WTC11 (cell line): ENCODE measurements at regions not wholly inside any gene's neighbourhood (a gene's known extent, or its start where the extent isn't known, plus 50 kb on each side); places are given as distances from the start of the nearest gene placed in this dataset.

Source experiments
- ATAC-seq: fragments of 200-7000 bp; cut with Tn5 transposase; 2 replicates; pipeline ENCODE4 v1.10.0; 2021; ENCODE audit warnings: mild to moderate bottlenecking, moderate library complexity
- CTCF ChIA-PET: fragments of 300-600 bp; sonication (Branson Sonifier 250); formaldehyde crosslinking; loops from one replicate; lab custom pipeline; 2021; ENCODE audit warnings: antibody characterized with exemption; lab: Charles Lee
- POLR2A ChIA-PET: fragments of 350-600 bp; sonication (Branson Sonifier 250); formaldehyde crosslinking; loops from one replicate; lab custom pipeline; 2021; ENCODE audit warnings: antibody characterized with exemption; lab: Charles Lee
- DNase-seq: peaks from one replicate; pipeline ENCODE4 v3.0.0; 2021; ENCODE audit warnings: low spot score
- H3K27ac Mint-ChIP-seq: 2 replicates; pipeline ENCODE4 v1.8.0; 2021; ENCODE audit warnings: mixed read lengths
- H3K27me3 Mint-ChIP-seq: 2 replicates; pipeline ENCODE4 v1.8.0; 2021; ENCODE audit warnings: low read depth, mild to moderate bottlenecking, moderate library complexity, mixed read lengths
- H3K36me3 Mint-ChIP-seq: 2 replicates; pipeline ENCODE4 v1.8.0; 2021; ENCODE audit warnings: mixed read lengths
- H3K4me1 Mint-ChIP-seq: 2 replicates; pipeline ENCODE4 v1.8.0; 2022; ENCODE audit warnings: mixed read lengths
- H3K4me3 Mint-ChIP-seq: 2 replicates; pipeline ENCODE4 v1.8.0; 2021; ENCODE audit warnings: mild to moderate bottlenecking, moderate library complexity, mixed read lengths
- H3K9me3 Mint-ChIP-seq: 2 replicates; pipeline ENCODE4 v1.8.0; 2021; ENCODE audit warnings: mixed read lengths
- EMX1 ChIP-seq: fragments of 250-450 bp; sonication (Bioruptor Pico); IDR thresholded peaks from 2 replicates; pipeline ENCODE4 v1.8.0; 2021; ENCODE audit warnings: mild to moderate bottlenecking
- FOXJ3 ChIP-seq: sonication (generic); formaldehyde crosslinking; IDR thresholded peaks from 2 replicates; pipeline ENCODE4 v1.9.0; 2021; ENCODE audit warnings: missing genetic modification reagents, mild to moderate bottlenecking, borderline replicate concordance
- HMGA2 ChIP-seq: fragments of 250-450 bp; sonication (Bioruptor Pico); IDR thresholded peaks from 2 replicates; pipeline ENCODE4 v1.4.0; 2021; ENCODE audit warnings: mild to moderate bottlenecking, moderate library complexity
- MYBL2 ChIP-seq: sonication (generic); formaldehyde crosslinking; IDR thresholded peaks from 2 replicates; pipeline ENCODE4 v1.8.1; 2023; ENCODE audit warnings: mild to moderate bottlenecking, moderate library complexity, missing genetic modification reagents
- NFE2L1 ChIP-seq: sonication (generic); formaldehyde crosslinking; IDR thresholded peaks from 2 replicates; pipeline ENCODE4 v1.8.1; 2023; ENCODE audit warnings: missing genetic modification reagents
- RORB ChIP-seq: fragments of 250-450 bp; sonication (Bioruptor Pico); IDR thresholded peaks from 2 replicates; pipeline ENCODE4 v1.9.0; 2021; ENCODE audit warnings: mild to moderate bottlenecking
- SMAD4 ChIP-seq: sonication (generic); formaldehyde crosslinking; IDR thresholded peaks from 2 replicates; pipeline ENCODE4 v1.8.0; 2022; ENCODE audit warnings: mild to moderate bottlenecking, missing genetic modification reagents
- ZNF121 ChIP-seq: sonication (generic); formaldehyde crosslinking; IDR thresholded peaks from 2 replicates; pipeline ENCODE4 v1.8.0; 2023; ENCODE audit warnings: missing genetic modification reagents
- ZNF138 ChIP-seq: sonication (generic); formaldehyde crosslinking; conservative IDR thresholded peaks from 2 replicates; pipeline ENCODE4 v1.8.1; 2022; ENCODE audit warnings: mild to moderate bottlenecking, moderate library complexity, missing genetic modification reagents
- ZNF396 ChIP-seq: fragments of 250-450 bp; sonication (Bioruptor Pico); IDR thresholded peaks from 2 replicates; pipeline ENCODE4 v1.8.0; 2021; ENCODE audit warnings: mild to moderate bottlenecking, moderate library complexity, borderline replicate concordance
- ZNF416 ChIP-seq: fragments of 250-450 bp; sonication (Bioruptor Pico); IDR thresholded peaks from 2 replicates; pipeline ENCODE4 v1.9.0; 2021; ENCODE audit warnings: mild to moderate bottlenecking, inconsistent platforms
- ZNF671 ChIP-seq: fragments of 250-450 bp; sonication (Bioruptor Pico); IDR thresholded peaks from 2 replicates; pipeline ENCODE4 v1.8.0; 2021; ENCODE audit warnings: mild to moderate bottlenecking
- TF ChIP-seq, protein P1 (sequence below): sonication (generic); formaldehyde crosslinking; IDR thresholded peaks from 2 replicates; pipeline ENCODE4 v1.8.1; 2023; ENCODE audit warnings: mild to moderate bottlenecking, missing genetic modification reagents, borderline replicate concordance
- TF ChIP-seq, protein P2 (sequence below): sonication (generic); formaldehyde crosslinking; IDR thresholded peaks from 2 replicates; pipeline ENCODE4 v1.8.1; 2023; ENCODE audit warnings: mild to moderate bottlenecking, missing genetic modification reagents, moderate library complexity
- TF ChIP-seq, protein P3 (sequence below): sonication (generic); formaldehyde crosslinking; IDR thresholded peaks from 2 replicates; pipeline ENCODE4 v1.8.0; 2023; ENCODE audit warnings: mild to moderate bottlenecking, missing genetic modification reagents
- TF ChIP-seq, protein P4 (sequence below): sonication (generic); formaldehyde crosslinking; IDR thresholded peaks from 2 replicates; pipeline ENCODE4 v1.8.0; 2022; ENCODE audit warnings: missing genetic modification reagents
- TF ChIP-seq, protein P5 (sequence below): sonication (generic); formaldehyde crosslinking; IDR thresholded peaks from 2 replicates; pipeline ENCODE4 v1.8.1; 2022; ENCODE audit warnings: low read depth, missing genetic modification reagents, borderline replicate concordance
- TF ChIP-seq, protein P6 (sequence below): sonication (generic); formaldehyde crosslinking; conservative IDR thresholded peaks from 2 replicates; pipeline ENCODE4 v1.8.1; 2022; ENCODE audit warnings: mild to moderate bottlenecking, missing genetic modification reagents
- TF ChIP-seq, protein P7 (sequence below): sonication (generic); formaldehyde crosslinking; IDR thresholded peaks from 2 replicates; pipeline ENCODE4 v1.8.1; 2022; ENCODE audit warnings: mild to moderate bottlenecking, moderate library complexity, missing genetic modification reagents
- TF ChIP-seq, protein P8 (sequence below): fragments of 200-600 bp; IDR thresholded peaks from 2 replicates; pipeline ENCODE4 v1.8.0; 2022; ENCODE audit warnings: antibody characterized with exemption

DNA sequence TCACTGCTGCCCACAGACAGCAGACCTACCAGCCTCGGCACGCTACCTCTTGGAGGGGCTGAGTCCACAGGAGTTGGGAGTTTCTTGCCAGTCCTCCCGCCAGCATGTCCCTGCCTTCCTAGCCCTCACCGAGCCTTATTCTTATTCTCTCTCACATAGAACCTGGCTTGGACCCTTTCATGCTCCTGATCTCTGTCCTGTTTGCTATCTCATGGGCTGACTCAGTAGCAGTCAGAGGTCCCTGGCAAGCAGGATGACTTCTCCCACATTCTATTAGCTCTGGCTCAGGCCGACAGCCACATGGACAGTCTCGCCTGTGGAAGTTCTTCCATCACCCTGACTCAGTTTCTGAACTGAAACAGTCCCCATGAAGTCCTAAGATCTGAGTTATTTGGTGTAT lies 79.5 kb upstream of the ADRA1D start:
- no peak overlapping the region for H3K4me3 Mint-ChIP-seq
- ChIA-PET CTCF (interaction anchor here (1.4 kb wide), 1 partner anchor 240 kb away, joined by 4 read pairs; no protein-coding TSS in a partner anchor), POLR2A (no interaction called here)
- no peaks in the 10 kb centered on the region; the same call in 1 of the 2 replicates for H3K27me3 Mint-ChIP-seq
- no peak overlapping the region for H3K27ac Mint-ChIP-seq
- no peaks in the 10 kb centered on the region for H3K36me3 Mint-ChIP-seq
- H3K9me3 Mint-ChIP-seq: peaks cover 9% of the 10 kb centered on the region
- ATAC-seq (no peak), DNase-seq (no peak)
- no peaks in the 10 kb centered on the region for H3K4me1 Mint-ChIP-seq
- TF ChIP-seq ZNF396 (CRISPR knock-in tag) (no peak), ZNF416 (CRISPR knock-in tag) (no peak), ZNF121 (no peak), ZNF138 (CRISPR knock-in tag) (no peak), NFE2L1 (CRISPR knock-in tag) (no peak), RORB (CRISPR knock-in tag) (no peak), EMX1 (CRISPR knock-in tag) (no peak), ZNF671 (CRISPR knock-in tag) (no peak), HMGA2 (CRISPR knock-in tag) (no peak), SMAD4 (CRISPR knock-in tag) (no peak), MYBL2 (no peak), FOXJ3 (CRISPR knock-in tag) (no peak)
- TF ChIP-seq, protein P1, sequence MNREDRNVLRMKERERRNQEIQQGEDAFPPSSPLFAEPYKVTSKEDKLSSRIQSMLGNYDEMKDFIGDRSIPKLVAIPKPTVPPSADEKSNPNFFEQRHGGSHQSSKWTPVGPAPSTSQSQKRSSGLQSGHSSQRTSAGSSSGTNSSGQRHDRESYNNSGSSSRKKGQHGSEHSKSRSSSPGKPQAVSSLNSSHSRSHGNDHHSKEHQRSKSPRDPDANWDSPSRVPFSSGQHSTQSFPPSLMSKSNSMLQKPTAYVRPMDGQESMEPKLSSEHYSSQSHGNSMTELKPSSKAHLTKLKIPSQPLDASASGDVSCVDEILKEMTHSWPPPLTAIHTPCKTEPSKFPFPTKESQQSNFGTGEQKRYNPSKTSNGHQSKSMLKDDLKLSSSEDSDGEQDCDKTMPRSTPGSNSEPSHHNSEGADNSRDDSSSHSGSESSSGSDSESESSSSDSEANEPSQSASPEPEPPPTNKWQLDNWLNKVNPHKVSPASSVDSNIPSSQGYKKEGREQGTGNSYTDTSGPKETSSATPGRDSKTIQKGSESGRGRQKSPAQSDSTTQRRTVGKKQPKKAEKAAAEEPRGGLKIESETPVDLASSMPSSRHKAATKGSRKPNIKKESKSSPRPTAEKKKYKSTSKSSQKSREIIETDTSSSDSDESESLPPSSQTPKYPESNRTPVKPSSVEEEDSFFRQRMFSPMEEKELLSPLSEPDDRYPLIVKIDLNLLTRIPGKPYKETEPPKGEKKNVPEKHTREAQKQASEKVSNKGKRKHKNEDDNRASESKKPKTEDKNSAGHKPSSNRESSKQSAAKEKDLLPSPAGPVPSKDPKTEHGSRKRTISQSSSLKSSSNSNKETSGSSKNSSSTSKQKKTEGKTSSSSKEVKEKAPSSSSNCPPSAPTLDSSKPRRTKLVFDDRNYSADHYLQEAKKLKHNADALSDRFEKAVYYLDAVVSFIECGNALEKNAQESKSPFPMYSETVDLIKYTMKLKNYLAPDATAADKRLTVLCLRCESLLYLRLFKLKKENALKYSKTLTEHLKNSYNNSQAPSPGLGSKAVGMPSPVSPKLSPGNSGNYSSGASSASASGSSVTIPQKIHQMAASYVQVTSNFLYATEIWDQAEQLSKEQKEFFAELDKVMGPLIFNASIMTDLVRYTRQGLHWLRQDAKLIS (CRISPR knock-in tag): no peak
- TF ChIP-seq, protein P2, sequence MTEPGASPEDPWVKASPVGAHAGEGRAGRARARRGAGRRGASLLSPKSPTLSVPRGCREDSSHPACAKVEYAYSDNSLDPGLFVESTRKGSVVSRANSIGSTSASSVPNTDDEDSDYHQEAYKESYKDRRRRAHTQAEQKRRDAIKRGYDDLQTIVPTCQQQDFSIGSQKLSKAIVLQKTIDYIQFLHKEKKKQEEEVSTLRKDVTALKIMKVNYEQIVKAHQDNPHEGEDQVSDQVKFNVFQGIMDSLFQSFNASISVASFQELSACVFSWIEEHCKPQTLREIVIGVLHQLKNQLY: no peak
- TF ChIP-seq, protein P3, sequence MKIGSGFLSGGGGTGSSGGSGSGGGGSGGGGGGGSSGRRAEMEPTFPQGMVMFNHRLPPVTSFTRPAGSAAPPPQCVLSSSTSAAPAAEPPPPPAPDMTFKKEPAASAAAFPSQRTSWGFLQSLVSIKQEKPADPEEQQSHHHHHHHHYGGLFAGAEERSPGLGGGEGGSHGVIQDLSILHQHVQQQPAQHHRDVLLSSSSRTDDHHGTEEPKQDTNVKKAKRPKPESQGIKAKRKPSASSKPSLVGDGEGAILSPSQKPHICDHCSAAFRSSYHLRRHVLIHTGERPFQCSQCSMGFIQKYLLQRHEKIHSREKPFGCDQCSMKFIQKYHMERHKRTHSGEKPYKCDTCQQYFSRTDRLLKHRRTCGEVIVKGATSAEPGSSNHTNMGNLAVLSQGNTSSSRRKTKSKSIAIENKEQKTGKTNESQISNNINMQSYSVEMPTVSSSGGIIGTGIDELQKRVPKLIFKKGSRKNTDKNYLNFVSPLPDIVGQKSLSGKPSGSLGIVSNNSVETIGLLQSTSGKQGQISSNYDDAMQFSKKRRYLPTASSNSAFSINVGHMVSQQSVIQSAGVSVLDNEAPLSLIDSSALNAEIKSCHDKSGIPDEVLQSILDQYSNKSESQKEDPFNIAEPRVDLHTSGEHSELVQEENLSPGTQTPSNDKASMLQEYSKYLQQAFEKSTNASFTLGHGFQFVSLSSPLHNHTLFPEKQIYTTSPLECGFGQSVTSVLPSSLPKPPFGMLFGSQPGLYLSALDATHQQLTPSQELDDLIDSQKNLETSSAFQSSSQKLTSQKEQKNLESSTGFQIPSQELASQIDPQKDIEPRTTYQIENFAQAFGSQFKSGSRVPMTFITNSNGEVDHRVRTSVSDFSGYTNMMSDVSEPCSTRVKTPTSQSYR (CRISPR knock-in tag): no peak
- TF ChIP-seq, protein P4, sequence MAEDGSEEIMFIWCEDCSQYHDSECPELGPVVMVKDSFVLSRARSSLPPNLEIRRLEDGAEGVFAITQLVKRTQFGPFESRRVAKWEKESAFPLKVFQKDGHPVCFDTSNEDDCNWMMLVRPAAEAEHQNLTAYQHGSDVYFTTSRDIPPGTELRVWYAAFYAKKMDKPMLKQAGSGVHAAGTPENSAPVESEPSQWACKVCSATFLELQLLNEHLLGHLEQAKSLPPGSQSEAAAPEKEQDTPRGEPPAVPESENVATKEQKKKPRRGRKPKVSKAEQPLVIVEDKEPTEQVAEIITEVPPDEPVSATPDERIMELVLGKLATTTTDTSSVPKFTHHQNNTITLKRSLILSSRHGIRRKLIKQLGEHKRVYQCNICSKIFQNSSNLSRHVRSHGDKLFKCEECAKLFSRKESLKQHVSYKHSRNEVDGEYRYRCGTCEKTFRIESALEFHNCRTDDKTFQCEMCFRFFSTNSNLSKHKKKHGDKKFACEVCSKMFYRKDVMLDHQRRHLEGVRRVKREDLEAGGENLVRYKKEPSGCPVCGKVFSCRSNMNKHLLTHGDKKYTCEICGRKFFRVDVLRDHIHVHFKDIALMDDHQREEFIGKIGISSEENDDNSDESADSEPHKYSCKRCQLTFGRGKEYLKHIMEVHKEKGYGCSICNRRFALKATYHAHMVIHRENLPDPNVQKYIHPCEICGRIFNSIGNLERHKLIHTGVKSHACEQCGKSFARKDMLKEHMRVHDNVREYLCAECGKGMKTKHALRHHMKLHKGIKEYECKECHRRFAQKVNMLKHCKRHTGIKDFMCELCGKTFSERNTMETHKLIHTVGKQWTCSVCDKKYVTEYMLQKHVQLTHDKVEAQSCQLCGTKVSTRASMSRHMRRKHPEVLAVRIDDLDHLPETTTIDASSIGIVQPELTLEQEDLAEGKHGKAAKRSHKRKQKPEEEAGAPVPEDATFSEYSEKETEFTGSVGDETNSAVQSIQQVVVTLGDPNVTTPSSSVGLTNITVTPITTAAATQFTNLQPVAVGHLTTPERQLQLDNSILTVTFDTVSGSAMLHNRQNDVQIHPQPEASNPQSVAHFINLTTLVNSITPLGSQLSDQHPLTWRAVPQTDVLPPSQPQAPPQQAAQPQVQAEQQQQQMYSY (CRISPR knock-in tag): no peak
- TF ChIP-seq, protein P5, sequence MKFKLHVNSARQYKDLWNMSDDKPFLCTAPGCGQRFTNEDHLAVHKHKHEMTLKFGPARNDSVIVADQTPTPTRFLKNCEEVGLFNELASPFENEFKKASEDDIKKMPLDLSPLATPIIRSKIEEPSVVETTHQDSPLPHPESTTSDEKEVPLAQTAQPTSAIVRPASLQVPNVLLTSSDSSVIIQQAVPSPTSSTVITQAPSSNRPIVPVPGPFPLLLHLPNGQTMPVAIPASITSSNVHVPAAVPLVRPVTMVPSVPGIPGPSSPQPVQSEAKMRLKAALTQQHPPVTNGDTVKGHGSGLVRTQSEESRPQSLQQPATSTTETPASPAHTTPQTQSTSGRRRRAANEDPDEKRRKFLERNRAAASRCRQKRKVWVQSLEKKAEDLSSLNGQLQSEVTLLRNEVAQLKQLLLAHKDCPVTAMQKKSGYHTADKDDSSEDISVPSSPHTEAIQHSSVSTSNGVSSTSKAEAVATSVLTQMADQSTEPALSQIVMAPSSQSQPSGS (CRISPR knock-in tag): no peak
- TF ChIP-seq, protein P6, sequence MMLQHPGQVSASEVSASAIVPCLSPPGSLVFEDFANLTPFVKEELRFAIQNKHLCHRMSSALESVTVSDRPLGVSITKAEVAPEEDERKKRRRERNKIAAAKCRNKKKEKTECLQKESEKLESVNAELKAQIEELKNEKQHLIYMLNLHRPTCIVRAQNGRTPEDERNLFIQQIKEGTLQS: no peak
- TF ChIP-seq, protein P7, sequence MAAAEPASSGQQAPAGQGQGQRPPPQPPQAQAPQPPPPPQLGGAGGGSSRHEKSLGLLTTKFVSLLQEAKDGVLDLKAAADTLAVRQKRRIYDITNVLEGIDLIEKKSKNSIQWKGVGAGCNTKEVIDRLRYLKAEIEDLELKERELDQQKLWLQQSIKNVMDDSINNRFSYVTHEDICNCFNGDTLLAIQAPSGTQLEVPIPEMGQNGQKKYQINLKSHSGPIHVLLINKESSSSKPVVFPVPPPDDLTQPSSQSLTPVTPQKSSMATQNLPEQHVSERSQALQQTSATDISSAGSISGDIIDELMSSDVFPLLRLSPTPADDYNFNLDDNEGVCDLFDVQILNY (CRISPR knock-in tag): no peak
- TF ChIP-seq, protein P8, sequence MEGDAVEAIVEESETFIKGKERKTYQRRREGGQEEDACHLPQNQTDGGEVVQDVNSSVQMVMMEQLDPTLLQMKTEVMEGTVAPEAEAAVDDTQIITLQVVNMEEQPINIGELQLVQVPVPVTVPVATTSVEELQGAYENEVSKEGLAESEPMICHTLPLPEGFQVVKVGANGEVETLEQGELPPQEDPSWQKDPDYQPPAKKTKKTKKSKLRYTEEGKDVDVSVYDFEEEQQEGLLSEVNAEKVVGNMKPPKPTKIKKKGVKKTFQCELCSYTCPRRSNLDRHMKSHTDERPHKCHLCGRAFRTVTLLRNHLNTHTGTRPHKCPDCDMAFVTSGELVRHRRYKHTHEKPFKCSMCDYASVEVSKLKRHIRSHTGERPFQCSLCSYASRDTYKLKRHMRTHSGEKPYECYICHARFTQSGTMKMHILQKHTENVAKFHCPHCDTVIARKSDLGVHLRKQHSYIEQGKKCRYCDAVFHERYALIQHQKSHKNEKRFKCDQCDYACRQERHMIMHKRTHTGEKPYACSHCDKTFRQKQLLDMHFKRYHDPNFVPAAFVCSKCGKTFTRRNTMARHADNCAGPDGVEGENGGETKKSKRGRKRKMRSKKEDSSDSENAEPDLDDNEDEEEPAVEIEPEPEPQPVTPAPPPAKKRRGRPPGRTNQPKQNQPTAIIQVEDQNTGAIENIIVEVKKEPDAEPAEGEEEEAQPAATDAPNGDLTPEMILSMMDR: no peak
